CD4-positive, alpha-beta T cell treated with Interleukin-4 for 1 hour (primary cell): ENCODE measurements at regions not wholly inside any gene's neighbourhood (a gene's known extent, or its start where the extent isn't known, plus 50 kb on each side); places are given as distances from the start of the nearest gene placed in this dataset.

ENCODE experiments used
- DNase-seq, 2 donors: peaks; one replicate each; pipeline ENCODE4 v3.0.0-alpha.2; 2020 to 2022

DNA sequence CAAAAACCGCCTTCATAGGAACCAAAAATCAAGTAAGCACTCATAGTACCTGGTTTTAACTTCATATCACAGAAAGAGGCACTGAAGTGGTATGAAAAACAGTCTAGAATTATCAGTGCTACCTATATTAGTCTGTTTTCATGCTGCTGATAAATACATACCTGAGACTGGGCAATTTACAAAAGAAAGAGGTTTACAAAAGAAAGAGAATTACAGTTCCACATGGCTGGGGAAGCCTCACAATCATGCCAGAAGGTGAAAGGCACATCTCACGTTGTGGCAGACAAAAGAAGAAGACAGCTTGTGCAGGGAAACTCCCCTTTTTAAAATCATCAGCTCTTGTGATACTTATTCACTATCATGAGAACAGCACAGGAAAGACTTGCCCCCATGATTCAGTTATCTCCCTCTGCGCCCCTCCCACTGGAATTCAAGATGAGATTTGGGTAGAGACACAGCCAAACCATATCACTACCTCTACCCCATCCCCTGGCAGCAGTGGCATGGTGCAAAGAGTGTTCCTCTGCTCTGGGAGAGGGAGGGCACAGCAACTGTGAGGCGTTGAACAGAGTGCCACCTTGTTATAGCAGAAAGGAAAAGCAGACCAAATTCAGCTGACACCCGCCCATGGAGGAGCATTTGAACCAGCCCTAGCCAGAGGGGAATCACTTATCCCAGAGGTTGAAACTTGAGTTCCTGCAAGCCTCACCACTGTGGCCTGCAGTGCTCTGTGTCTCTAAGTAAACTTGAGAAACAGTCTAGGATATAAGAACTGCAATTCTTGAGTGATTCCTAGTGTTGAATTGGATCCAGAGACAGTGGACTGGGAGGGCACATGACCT lies 61.9 kb upstream of the PTPRZ1 start:
- DNase-seq = no peak

DNA sequence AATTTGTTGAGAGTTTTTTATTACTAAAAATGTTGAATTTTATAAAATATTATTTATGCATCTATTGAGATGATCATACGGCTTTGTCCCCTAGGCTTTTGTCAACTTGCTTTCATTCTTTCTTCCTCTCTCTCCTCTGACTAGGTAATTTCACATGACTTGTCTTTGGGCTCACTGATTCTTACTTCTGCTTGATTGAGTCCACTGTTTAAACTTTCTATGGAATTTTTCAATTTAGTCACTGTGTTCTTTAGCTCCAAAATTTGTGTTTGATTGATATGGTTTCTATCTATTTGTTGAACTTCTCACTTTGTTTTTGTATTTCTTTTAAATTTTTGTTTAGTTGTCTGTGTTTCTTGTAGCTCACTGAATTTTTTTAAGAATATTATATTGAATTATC lies 65.9 kb upstream of the PTPRZ1 start:
- no peak for DNase-seq

DNA sequence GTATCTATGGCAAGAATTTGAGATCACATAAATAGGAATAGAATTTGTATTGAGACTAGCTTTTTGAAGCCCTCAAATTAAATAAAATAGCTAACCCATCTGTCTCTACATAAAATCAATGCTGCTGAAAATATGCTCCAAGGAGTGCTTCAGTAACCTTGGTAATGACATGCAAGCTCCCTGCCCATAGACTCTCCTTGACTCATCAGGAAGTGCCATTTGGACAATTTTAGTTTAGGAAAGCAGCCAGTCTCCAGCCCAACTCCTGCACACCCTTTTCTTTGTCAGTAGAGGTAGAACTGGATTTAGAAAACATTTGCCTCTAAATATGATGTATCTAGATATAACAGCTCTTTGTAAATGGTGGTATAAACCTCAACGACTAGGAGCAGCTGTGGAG lies 69.9 kb upstream of the PTPRZ1 start:
- DNase-seq = no peak

DNA sequence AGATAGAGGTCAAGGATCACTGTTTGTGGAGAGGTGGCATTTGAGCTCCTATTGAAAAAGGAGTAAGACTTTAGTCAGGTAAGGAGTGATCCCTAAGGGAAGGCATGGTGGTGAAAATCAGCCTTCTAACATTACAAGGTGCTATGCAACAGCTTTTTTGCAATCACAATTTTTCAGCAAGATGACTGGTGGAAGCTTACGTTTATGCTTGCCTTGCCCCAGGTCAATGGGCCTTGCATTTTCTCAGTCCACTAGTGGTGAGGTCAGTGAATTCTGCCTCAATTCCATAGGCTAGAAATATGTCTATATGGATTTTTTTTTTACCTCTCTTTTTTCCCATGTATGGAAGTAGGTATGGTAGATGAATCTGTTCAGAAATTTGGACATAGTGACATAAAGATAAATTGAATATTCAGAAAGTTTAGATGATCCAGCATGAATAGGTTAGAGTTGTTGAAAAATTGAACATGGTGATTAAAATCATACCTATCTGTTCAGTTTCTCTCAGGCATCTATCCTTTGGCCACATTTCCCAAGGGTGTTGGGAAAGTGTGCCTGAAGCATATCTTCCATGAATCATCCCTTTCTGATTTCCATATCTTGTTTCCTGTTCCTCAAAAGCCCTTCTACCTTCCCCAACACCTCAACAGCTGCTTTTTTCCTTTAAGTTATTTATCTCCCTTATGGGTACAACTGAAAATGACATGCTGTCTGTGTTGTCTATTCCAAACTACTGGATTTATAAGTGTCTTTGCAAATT lies 71.9 kb upstream of the PTPRZ1 start:
- DNase-seq = no peak

DNA sequence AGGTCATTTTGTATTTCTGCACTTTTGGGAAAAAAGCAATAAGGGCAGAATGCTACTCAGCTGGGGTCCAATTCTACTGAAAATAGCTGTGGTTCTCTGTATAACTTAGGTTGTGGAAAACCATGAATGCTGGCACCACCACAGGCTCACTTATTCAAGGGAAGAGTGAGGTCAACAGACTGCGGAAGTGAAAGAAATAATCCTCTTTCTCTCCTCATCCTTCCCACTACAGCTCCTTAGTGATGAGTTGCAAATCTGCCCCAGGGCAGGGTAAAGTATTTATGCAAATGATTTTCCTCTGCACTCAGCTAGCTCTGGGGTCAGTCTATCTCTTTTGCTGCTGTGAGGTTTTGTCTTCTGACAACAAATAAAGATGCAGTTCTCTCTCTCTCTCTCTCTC lies 74.1 kb upstream of the PTPRZ1 start:
- DNase-seq = no peak

DNA sequence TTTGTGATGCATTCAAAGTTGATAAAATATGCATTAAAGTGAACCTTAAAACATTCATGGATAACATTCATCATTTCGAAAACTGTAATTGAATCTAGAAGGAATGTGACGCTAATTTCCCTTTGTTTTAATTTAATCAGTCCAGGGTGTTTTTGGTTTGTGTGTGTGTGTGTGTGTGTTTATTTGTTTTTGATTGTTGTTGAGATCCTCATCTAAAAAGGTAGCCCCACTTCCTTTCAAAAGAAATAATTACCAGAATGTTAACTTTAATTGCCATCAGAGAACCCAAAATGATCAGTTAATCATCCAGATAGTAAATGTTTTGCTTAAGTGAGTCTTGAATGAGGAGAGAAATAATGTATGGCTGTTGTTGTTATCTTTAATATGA lies 74.5 kb upstream of the PTPRZ1 start:
- no peak for DNase-seq

DNA sequence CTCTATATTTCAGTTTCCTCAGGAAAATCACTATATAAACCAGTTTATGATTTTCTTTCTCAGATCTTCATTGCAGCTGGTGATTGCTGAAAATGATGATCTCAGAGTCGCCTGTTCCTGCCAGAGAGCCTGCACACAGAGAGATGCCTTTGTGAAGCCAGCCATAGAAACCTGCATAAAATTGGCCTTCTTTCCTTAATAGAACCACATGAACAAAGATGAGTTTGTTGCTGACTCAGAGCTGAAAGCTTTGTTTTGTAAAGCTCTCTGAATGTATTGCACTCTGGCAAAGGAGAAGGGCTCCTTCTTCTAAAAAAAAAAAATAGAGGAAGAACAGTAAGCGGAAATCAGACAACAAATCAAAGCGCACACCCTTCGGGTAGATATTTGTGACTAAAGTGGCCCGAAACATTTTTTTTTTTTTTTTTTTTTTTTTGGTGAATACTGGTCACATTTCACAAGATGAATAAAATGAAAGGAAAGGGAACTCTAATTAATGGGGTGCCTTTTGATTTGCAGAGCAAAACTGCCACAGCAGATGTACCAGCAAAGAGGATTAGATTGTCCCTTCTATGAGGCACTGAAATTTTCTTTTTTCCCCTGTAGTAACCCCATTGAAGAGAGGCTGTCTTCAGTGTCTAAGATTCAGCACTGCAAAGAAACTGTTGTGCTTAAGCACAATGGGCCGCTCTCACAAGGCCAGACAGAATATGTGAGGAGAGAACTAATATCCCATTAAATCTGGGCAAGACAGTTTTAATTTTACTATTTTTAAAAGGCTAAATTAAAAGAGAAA lies 75.1 kb upstream of the PTPRZ1 start:
- DNase-seq = no peak

DNA sequence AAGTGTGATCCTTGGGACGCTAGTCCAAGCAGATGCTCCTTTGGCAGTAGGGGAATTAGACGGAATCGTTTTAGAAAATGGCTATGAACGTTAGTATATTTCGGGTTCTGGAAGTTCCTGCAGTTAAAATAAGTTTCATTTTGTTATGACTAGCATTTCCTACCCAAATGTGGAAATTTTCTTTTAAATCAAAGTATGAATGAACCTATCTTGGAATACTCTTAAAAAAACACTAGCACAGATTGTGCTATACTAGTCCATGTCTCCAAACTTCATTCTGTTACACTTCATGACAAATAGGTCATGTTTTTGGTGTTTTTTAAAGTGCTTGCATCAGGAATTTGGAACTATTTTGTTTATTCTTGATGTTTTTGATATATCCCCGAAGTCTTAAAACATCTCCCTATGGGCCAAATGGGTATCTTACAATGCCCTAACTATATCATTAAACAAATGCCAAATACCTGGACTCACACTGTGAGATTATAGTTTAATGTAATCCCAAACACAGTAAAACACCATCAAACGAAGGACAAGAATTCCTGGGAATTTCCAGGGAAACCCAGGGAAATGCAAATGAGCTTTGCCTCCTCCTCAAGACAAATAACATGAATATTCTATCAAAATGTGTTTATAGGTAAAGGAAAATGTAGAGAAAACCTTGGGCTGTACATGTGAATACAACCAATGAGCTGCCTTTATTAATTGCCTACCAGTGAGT lies 75.9 kb upstream of the PTPRZ1 start:
- DNase-seq = no peak

DNA sequence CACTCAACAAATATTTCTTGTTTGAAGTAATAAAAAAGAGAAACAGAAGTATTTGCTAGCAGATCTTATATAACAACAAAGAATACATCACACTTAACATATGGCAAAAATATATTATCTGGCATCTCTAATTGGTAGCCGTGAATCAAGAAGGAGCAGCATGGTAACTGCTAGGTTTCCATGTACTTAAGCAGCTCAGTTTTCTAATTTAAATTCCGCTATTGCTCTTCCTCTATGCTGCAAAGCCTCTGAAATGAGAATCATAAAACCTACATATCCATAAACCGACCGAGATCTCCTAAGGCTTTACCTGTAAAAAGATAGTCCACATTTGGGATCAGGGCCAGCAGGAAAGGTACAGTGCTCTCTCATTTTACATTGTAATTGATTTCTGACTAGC lies 76.6 kb upstream of the PTPRZ1 start:
- no peak for DNase-seq

DNA sequence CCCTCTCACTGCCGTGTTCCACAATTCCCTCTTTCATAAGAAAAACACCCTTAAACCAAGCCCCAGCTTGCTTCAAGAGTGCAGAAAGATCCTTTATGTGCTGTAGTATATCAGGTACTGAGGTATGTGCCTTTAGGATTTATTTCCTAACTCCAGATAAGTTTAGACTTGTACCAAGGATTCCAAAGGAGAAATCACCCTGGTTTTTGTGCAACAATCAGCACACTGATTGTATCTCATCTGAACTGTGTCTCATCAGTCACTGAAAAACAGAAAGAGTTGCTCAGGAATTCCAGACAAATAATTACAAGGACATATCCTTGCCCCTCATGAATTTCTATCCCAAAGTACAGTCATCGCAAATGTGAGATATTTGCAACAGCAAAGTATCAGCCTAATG lies 77.2 kb upstream of the PTPRZ1 start:
- DNase-seq = no peak

DNA sequence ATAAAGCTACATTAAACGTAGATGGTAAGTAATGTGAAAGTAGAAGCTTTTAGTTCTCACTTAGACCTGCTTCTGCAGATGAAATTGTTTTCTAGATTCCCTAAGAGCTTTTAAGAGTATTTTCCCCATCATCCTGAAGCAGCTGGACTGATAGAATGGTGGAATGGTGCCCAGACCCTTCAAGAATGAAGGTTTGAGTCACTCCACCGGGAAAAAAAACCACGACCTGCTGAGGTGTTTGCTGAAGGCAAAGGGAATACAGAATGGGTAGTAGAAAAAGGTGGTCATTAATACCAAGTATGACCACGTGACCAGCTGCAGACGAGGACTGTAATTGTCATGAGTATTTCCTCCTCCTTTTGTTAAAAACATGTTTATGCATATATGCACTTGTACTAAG lies 79.2 kb upstream of the PTPRZ1 start:
- no peak for DNase-seq

DNA sequence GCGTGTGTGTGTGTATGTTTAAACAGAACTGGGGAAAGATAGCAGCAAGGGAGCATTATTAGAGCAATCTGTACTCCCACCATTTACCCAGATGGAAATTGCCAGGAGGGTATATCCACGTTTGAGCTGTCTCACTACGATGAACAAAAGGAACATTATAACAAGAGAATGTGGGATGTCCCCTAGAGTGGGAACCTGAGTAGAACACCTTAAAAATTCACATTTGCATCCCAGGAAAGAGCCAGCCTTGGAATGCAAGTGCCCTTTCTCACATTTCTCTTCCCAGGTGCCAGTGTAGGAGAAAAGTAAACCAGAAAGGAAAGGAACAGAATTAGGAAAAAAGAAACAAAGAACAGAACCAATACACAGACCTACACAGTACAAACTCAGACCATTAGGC lies 95.3 kb upstream of the PTPRZ1 start:
- no peak for DNase-seq

DNA sequence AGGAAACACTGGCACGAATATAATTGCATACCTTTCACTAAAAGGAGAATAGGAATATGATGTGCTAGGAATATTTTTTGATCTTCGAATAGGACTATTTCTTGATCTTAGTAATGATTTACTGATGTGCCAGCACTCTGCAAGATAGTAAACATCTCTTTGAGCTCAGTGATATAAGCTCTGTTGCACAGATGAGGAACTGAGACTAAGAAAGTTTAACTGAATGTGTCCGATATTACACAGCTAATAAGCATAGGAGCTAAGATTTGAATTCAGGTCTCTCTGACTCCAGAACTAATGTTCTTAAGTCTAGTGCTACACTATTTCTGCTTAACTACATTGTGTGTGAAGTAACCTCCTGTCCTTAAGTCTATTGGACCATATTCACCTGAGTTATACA lies 98.4 kb upstream of the PTPRZ1 start:
- DNase-seq = no peak

DNA sequence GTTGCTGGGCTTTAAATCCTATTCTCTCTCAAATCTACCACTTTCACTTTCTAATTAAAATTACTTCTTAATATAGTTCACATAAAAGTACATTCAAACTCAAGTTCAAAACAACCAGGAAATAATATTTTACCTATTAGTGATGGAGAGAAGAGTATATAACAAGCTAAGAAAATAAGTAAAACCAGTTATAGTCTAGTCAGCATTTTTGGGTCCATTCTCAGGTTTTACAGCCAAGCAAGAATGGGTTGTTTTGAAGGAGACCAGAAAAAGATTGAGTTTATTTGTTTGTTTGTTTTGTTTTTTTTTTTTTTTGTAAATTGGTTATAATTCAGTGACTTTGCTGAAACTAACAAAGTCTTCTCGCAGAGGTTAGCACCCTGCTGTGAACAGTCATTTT lies 106.3 kb upstream of the PTPRZ1 start:
- no peak for DNase-seq

DNA sequence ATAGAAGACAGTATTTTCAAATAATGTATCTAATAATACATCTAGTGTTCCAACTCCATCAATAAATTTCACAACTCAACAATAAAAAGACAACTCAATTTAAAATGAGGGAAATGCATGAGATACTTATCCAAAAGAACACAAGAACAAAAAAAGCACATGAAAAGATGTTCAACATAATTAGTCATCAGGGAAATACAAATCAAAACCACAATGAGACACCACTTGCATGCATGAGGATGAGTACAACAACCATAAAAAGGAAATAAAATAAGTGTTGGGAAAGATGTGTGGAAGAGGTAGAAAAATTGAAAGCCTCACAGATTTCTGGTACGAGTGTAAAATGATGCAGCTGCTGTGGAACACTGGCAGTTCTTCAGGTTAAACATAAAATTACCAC lies 111.6 kb upstream of the PTPRZ1 start:
- DNase-seq = no peak

DNA sequence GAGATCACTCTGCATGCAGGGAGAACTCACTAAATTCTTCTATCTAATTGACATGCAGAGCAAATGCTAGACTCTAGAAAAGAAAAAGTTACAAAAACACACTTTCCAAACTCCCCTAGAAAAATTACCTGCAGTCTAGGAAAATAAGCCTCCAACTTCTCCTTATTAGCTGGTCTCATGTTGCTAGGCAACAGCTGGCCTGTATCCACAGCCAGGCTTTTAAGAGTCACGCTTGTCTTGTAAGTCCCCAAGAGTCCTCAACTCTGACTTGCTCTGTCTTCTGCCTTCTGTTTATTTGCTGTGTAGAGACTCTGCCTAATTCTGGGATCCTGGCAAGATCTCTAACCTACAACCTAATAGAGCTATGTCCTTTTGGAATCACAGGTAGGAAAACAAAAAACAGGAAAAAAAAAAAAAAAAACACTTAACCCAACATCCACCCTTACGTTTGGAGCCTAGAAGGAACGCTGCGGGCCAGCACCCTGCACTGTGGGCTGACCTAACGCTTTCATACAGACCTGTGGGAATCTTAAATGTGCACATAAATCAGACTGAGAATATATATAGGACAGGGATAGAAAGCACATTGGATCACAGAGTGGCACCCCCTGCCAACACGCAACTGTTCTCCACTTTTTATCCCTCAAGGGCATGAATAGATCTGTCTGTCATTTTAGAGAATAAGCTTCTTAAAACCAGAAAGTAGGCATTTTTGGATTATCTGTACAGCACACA lies 117.0 kb upstream of the PTPRZ1 start:
- no peak for DNase-seq

DNA sequence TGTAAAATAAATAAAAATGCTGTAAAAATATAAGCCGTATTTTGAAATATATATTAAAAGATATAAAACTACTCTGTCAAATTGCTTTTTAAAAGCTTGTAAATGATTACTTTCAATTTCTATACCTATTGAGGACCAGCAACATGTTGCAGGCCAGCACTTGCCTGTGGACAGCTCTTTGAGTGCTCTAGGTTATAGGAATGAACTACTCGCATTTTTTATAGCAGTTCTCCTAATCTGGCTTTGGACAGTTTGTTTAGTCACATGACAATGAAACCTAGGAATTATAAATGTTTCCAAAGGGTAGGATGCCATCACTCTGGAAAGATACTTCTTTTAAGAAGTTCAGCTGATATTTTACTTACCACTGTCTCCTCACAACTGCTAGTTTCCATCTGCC lies 117.7 kb upstream of the PTPRZ1 start:
- DNase-seq = no peak

DNA sequence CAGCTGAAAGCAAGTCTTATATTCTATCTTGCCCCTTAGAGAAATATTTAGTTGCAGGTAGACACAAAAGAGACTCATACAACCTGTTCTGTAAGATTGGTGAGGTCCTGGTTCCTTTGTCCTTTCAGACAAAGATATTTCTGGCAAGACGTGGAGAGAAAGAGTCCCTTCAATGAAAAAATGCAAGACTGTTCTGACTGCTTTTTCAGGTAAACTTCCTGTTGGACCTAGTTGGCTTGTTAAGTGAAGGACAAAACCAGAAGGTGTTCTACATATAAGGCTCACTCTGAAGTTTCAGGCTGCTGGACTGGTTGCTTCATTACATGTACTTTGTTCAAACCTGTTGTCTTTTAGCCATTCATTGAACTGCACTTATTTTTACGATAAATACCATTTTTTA lies 119.0 kb upstream of the PTPRZ1 start:
- DNase-seq = no peak

DNA sequence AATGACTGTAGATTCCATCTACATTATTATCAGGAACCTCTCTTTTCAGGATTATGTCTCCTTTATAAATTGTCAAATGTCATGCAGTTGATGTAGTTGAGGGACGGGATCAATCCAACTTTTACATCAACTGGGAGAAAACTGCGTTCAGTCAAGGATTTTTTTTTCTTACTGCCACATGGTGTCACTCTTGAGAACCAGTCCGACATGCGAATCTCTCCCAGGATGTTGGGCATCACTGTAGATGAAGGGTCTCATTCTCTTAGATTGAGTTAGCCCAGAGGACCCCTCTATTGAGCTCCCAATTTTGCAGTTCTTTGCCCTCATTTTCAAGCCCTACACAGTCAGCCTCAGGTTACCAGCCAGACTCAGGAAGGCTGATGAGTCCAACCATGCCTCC lies 120.3 kb upstream of the PTPRZ1 start:
- DNase-seq = no peak

DNA sequence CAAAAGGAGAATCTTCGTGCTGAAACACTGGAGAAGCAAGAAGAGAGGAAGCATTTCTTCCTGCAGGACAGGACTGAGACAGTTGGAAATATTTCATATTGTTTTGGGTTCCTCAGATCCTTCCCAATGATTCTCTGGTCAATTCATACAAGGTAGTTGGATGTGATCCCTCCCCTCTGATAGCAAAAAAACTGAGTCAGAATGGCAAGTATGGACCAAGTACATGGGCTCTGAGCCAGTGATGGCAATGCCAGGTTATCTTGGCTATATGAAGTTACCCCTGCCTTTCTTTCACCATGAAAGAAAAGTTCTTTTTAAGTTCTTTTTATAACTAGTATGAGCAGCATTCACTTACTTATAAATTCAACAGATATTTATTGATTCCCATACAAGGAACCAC lies 124.4 kb upstream of the PTPRZ1 start:
- no peak for DNase-seq

DNA sequence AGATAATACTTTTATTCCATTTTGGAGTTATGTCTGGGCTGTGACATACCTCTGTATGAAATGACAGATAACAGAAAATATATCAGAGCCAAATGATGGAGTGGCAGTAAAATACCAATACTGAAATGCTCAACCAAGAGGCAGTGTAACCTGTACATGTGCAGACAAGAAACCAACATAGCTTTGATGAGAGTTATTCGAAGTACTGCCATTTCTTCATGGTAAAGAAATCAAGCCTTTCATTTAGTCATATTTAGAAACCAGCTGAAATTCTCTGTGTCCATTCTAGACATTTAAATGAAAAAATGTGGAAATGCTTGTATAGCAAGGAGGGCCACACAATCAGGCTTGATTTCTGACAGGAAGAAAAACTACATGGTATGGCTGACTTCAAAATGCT lies 127.1 kb upstream of the PTPRZ1 start:
- DNase-seq = no peak

DNA sequence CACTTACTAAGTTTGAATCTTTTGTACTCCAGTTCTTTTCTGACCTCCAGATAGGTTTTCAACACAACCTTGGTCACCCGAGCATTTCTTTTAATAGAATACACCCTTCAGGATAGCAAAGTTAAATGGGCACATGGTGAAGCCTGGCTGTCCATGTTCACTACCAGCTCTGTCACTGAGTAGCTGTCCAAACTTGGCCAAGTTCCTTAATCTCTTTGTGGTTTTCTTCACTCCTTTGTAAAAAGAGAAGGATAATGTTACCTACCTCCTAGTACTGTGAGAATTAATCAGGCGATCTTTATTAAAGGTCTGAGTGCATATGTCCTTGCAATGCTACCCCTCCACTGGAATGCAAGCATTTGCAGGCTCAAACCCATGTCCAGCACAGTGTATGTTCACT lies 128.1 kb upstream of the PTPRZ1 start:
- no peak for DNase-seq
